ENCODE measurements at regions not wholly inside any gene's neighbourhood (a gene's known extent, or its start where the extent isn't known, plus 50 kb on each side); places are given as distances from the start of the nearest gene placed in this dataset.
"Not testable (repeated sequence)": the region's sequence is repeated elsewhere in the genome, so short reads cannot be mapped to it uniquely, and the experiment has no call there.

DNA sequence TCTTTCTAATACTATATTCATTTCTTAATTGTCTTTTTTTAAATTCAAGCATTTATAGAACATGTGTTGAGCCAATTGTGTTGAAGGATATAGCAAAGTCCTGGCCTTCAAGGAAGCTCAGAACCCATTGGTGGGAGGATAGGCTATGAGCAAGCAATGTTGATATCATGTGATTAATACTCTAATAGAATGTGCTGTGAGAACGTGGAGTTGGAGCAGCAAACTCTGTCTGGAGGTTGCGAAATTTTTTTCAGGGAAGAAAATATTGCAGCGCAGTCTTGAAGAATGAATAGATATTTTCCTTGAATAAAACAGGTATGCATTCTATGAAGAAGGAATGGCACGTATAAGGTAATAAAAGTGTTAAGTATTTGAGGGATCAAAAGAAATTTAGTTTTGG, 229.2 kb upstream of the KCNK2 start:
- in situ Hi-C loops (cut with HindIII; ENCODE audit: low pct_ligation_motif_present, low pct_unique_long_range_greater_than_20kb, low sequenced_read_pairs) = no loop called here
- DNase-seq = no peak

DNA sequence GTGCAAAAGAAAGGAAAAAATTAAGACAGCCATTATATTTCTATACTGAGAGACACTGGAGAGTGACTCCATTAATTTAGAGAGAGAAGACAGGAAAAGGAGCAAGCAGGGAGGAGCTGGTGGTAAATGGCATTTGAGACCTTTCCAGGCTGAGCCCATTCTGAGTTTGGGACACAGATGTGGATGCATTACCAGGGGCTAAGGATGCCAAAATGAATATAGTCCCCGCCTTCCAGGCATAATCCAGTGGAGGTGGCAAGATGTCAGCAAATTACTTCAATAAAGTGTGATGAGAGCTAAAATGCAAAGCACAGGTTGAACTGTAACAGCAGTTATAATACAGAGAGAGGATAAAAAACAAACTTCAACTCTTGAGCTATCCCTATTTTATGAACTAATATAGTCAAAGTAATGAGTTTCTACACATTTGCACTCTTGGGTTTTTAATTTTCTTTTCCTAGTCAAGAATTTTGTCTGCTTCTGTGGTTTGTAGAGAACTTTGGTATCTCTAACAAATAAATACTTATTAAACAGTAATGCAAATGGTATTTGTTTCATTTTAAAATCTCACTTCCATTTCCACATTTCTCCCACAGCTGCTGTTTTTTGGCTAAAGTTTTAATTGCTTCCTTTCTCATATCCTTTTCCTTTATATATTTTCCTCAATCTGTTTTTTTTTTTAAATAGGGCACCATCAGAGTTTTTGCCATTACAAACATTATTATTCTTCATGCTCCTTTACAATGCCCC, 228.2 kb upstream of the KCNK2 start:
- in situ Hi-C loops (cut with HindIII; ENCODE audit: low pct_ligation_motif_present, low pct_unique_long_range_greater_than_20kb, low sequenced_read_pairs) = no loop called here
- DNase-seq = no peak

DNA sequence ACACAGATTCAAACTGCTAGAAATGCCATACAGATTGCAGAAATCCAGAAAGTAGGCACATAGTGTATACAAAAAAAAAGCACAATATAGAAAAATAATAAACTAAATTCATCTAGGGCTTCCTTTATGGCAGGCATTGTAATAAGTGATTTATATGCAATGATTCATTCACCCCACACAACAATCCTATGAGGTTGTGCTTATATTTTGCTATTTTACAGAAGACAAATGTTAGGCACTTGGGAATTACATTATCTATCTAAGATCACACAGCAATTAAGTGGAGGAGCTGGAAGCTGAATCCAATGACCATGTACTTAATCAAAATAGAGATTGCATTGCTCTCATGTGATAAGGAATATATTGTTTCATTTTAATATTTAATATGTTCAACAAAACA, 225.7 kb upstream of the KCNK2 start:
- no peak for DNase-seq
- in situ Hi-C loops (cut with HindIII; ENCODE audit: low pct_ligation_motif_present, low pct_unique_long_range_greater_than_20kb, low sequenced_read_pairs) = no loop called here

DNA sequence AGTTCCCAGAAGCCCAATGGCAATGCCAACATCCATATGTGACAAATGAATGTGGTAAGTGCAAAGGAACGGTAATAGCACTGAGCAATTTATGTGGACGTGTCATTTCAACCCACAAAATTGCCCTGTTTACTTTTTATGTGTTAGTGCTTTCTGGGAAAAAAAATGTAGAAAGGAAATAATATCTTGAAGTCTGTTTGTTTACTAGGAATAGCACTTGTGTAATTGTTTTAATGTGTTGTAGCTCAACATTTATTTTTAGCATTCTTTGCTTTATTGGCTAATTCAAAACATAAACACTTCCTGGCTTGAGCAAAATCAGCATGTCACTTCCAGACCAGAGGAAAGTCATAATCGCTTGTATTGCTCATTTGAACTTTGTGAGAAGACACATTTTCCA, 224.8 kb upstream of the KCNK2 start:
- DNase-seq = no peak

DNA sequence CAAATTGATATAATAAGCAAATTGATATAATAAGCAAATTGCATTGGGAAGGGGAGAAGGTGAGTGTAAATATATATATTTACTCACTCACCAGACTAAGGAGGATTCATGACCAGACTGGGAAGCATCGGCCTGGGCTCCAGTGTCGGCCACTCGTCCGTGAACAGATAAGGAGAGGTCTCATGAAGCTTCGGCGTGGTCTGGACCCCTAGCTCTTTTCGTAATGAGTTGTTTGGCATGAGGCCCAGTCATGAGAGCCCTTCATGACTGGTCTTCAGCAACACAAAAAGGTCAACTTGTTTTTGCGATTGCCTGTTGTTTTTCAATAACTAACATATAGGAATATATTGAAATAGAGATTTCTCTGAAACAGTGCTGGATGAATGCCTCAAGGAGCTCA, 222.9 kb upstream of the KCNK2 start:
- DNase-seq = no peak
- in situ Hi-C loops (cut with HindIII; ENCODE audit: low pct_ligation_motif_present, low pct_unique_long_range_greater_than_20kb, low sequenced_read_pairs) = no loop called here

More for the DNA sequence above, 224.8 kb upstream of the KCNK2 start:
- in situ Hi-C loops (cut with HindIII; ENCODE audit: low pct_ligation_motif_present, low pct_unique_long_range_greater_than_20kb, low sequenced_read_pairs) = no loop called here

DNA sequence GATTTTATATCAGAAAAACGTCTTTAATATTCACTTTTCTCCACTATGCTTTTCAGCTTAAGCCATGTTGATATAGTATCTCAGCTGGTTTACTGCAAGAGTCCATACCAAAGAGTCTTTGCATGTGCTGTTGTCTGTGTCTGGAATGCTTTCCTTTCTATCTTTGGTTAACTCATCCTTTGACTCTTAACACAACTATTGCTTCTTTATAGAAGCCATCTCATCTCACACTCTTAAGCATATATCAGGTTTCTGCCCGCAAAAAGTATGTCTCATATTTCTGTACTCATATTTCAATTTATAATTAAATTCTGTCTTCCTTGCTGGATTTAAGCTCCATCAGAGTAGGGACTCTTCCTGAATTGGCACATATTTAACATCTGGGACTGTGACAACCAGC, 220.9 kb upstream of the KCNK2 start:
- in situ Hi-C loops (cut with HindIII; ENCODE audit: low pct_ligation_motif_present, low pct_unique_long_range_greater_than_20kb, low sequenced_read_pairs) = no loop called here
- DNase-seq = no peak

DNA sequence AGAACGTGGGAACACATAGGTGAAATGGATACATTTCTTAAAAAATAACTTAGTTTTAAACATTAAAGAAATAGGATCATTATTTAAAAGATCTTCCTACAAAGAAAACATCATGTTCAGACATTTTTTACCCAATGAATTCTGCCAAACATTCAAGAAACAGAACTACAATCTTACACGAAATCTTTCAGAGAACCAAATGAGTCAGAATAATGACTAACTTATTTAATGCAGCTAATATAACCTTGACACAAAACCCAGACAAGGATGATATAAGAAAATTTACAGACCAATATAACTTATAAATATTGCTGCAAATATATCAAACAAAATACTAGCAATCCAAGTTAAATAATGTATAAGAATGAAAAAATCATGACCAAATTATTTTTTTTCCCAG, 220.1 kb upstream of the KCNK2 start:
- in situ Hi-C loops (cut with HindIII; ENCODE audit: low pct_ligation_motif_present, low pct_unique_long_range_greater_than_20kb, low sequenced_read_pairs) = no loop called here
- no peak for DNase-seq

DNA sequence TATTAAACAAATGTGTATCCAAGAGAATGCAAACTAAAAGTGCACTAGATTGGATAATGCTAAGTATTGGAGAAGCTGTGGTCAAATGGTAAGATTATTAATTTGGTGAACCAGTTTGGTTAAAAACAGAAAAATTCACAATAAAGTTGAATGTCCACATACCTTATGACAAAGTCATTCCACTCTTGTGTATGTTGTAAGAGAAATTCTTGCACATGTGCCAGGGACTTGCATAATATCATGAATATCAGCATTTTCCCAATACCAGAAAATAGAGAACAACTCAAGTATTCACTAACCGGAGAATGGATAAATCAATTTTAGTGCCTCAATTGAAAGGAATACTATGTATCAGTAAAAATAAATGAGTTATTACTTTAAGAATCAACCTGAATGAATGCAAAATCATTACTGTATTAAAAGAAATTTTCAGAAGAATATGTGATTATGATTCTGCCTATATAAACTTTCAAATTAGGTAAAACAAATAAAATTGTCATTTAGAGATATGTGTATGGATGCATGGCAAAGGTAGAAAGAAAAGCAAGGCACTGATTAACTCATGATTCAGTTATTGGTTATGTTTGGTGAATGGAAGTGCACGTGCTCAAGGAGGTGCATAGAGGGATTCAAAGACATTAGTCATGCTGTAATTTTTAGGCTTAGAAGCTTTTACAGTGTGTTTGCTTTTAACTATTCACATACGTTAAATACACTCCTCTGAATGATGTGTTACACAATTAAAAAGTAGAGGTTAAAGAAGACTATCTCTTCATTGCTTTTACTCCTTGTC, 217.4 kb upstream of the KCNK2 start:
- peak; percentile 62 for DNase-seq
- in situ Hi-C loops (cut with HindIII; ENCODE audit: low pct_ligation_motif_present, low pct_unique_long_range_greater_than_20kb, low sequenced_read_pairs) = no loop called here

DNA sequence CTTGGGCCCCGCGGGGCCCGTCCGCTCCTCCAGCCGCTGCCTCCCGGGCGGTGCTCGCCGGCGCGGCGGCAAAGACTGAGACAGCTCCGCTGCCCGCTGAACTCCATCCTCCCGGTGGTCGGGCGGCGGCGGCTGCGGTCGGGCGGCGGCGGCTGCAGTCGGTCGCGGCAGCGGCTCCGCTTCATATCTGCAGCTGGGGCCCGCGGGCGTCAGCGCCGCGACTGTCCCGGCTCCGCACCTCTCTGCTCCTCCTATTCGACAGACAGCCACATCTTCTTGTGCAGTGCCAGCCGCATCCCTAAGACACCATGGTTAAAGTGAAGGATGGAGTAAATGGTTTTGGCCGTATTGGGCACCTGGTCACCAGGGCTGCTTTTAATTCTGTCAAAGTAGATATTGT, 212.1 kb upstream of the KCNK2 start:
- in situ Hi-C loops (cut with HindIII; ENCODE audit: low pct_ligation_motif_present, low pct_unique_long_range_greater_than_20kb, low sequenced_read_pairs); DNase-seq: not testable (repeated sequence)

DNA sequence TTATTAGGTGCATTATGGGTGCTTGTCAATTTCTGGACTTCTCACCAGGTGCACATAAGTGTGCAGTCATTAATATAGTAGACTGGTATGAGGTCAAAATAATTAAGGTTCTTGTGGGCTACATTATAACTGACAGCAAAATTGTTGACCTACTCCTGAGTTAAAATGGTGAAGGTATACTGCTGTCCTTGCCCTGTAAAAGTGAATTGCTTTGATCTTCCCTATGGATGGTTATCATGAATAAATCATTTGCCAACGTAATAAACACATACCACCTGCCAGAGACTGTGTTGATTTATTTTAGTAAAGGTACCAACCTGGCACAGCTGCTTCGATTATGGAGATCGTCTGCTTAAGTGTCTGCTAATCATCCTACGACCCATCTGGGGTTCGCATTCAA, 201.6 kb upstream of the KCNK2 start:
- no peak for DNase-seq
- in situ Hi-C loops (cut with HindIII; ENCODE audit: low pct_ligation_motif_present, low pct_unique_long_range_greater_than_20kb, low sequenced_read_pairs) = no loop called here

DNA sequence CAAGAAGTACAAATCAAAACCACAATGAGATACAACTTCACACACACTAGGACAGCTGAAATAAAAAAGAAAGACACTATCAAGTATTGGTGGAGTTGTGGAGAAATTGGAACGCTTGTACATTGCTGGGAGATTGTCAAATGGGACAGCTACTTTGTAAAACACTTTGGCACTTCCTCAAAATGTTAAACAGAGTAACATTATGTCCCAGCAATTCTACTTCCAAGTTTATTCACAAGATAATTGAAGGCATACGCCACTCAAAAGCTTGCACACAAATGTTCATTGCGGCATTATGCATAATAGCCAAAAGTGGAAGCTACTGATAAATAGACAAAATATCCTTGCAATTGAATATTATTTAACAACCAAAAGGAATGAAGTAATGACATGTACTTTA, 199.9 kb upstream of the KCNK2 start:
- no peak for DNase-seq
- in situ Hi-C loops (cut with HindIII; ENCODE audit: low pct_ligation_motif_present, low pct_unique_long_range_greater_than_20kb, low sequenced_read_pairs) = no loop called here

DNA sequence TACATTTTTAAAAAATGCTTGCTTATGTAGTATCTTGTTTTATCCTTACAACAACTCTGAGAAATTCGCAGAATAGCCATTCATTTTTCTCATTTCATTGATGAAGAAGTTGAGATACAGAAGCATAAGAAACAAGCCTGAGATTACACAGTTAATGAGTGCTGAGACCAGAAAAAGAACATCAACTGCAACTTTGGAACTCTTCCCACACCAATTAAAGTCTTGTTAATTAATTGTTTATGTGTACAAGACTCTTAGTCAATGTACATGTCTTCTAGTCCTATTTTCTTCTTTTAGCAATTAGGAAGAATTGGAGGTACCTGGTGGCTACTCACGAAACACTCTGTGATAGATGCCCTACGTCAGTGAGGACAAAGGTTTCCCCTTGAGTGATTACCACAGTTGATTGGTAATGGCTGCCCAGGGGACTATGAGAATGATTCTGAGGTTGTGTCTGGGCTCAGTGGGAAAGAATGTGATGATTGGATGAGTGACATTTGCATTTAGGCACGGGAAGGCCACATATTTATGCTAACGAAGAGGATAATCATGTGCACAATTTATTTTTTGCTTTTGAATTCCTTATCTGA, 187.4 kb upstream of the KCNK2 start:
- no peak for DNase-seq
- in situ Hi-C loops (cut with HindIII; ENCODE audit: low pct_ligation_motif_present, low pct_unique_long_range_greater_than_20kb, low sequenced_read_pairs) = no loop called here

DNA sequence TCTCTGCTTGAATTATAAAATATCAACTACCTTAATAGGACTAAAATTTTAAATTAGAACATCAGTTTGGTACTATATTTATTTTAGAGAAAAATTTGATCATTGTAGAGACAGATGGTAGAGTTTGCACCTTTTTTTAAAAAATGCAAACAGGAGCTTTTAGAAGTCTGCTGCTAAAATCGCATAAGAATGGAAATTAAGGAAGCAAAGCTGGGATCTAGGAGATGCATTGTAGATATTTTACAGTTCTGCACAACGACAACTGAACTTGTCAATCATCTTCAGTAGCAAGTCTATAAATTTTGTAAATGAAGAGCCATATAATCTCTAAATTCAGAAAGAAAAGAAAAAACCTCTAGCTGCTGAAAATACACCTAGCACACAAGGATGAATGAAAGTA, 185.6 kb upstream of the KCNK2 start:
- in situ Hi-C loops (cut with HindIII; ENCODE audit: low pct_ligation_motif_present, low pct_unique_long_range_greater_than_20kb, low sequenced_read_pairs) = no loop called here

DNA sequence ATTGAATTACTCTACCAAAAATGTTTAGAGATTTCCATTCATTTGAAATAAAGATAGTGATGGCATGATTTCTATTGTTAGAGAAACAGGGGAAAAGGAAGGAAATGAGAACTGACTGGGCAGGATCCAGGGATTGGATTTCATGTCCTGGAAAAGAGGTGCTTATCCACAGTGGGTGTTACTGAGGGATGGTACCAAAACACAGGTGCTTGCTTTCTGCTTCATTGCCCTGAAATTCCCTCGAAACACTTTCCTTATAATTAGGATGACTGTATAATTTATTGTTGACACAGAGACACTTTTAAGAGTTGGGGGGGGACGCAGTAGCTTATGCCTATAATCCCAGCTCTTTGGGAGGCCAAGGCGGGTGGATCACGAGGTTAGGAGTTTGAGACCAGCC, 185.0 kb upstream of the KCNK2 start:
- in situ Hi-C loops (cut with HindIII; ENCODE audit: low pct_ligation_motif_present, low pct_unique_long_range_greater_than_20kb, low sequenced_read_pairs) = no loop called here
- no peak for DNase-seq

More for the DNA sequence above, 185.6 kb upstream of the KCNK2 start:
- DNase-seq = no peak

DNA sequence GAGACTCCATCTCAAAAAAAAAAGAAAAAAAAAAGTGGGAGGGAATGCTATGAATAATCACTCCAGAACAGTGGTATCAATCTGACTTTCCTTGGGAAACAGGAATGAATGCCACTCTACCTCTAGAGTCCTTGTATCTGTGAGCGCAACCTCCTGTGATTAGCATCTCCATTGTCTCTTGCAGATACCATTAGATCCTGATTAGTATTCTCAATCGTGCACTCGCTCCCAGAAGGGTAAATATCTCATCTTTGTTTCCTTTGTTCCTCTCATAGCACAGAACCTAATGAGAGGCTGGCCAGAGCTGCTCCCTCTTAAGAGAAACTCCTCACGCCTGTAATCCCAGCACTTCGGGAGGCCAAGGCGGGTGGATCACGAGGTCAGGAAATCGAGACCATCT, 184.4 kb upstream of the KCNK2 start:
- in situ Hi-C loops (cut with HindIII; ENCODE audit: low pct_ligation_motif_present, low pct_unique_long_range_greater_than_20kb, low sequenced_read_pairs) = no loop called here
- DNase-seq = no peak

DNA sequence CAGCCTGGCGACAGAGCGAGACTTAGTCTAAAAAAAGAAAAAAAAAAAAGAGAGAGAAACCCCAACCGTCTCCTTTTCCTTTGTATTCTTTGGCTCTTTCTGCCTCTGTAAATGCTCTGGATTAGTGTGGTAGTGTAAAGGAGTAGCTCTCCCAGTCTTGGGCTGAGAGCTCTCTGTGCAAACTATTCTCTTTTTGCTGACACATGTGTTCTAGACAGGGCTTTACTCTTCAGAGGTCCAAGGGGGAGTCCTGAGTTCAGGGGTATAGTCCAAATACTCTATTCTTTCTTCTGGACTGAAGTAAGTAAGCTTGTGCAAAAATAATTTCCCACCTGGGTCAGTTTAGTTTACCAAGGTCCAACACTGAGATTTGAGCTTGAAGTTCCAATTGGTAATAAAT, 183.8 kb upstream of the KCNK2 start:
- in situ Hi-C loops (cut with HindIII; ENCODE audit: low pct_ligation_motif_present, low pct_unique_long_range_greater_than_20kb, low sequenced_read_pairs) = no loop called here
- DNase-seq = no peak

DNA sequence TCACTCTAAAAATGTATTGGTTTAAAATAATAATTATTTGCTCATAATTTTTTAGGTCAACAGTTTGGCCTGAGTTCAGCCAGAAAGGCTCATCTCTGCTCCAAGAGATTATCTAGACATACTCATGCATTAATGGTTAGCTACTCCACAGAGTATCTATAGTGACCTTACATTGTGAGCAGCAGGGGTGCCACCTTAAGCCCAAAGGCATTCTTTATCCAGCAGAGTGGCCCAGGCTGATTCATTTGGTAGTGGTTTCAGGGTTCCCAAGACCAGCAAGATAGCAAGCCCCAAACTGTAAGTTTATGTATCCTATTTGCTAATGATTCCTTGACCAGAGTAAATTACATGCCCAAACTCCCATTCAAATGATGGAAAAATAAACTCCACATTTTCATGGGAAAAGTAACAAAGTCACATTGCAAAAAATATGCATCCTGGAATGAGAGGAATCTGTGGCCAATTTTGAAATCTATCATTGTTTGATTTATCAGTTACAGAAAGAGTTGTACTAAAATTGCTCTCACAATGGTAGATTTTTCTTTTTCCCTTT, 182.6 kb upstream of the KCNK2 start:
- DNase-seq = peak; percentile 28
- in situ Hi-C loops (cut with HindIII; ENCODE audit: low pct_ligation_motif_present, low pct_unique_long_range_greater_than_20kb, low sequenced_read_pairs) = no loop called here

DNA sequence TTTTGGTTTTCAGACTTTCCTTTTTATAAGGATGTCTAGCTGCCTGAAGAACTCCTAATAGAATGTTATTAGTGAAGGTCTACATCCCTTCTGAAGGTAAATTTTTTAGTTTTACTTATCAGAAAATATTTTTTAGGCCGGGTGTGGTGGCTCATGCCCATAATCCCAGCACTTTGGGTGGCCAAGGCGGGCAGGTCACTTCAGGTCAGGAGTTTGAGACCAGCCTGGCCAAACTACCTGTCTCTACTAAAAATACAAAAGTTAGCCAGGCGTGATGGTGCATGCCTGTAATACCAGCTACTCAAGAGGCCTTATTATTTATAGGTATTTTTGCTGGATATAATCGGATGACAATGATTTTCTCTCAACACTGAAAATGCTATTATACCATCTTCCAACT, 181.9 kb upstream of the KCNK2 start:
- DNase-seq = no peak
- in situ Hi-C loops (cut with HindIII; ENCODE audit: low pct_ligation_motif_present, low pct_unique_long_range_greater_than_20kb, low sequenced_read_pairs) = no loop called here

DNA sequence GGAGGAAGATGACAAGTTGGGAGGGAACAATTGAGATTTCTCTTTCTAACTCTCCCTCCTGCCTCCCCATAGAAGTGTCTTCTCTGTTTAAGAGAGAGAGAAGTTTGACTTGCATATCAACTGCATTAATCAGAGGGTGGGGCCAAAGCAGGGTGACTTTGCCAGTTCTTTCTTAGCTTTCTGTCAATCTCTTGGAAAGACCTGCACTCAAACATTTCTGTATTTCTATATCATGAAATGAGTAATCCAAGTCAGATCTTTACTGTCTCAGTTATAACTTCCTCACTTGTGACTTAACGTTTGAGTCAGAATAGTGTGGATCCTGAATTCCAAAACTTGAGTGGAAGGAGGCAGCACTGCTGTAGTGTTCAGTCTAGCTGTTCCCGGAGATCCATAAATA, 180.8 kb upstream of the KCNK2 start:
- no peak for DNase-seq
- in situ Hi-C loops (cut with HindIII; ENCODE audit: low pct_ligation_motif_present, low pct_unique_long_range_greater_than_20kb, low sequenced_read_pairs) = no loop called here
